Activated T-cell treated with anti-CD3 and anti-CD28 coated beads, Interleukin-2, amount 50 U/mL, for 72 hours (primary cell): ENCODE measurements at regions not wholly inside any gene's neighbourhood (a gene's known extent, or its start where the extent isn't known, plus 50 kb on each side); places are given as distances from the start of the nearest gene placed in this dataset.
A peak's percentile ranks its signal among the peaks of the same experiment; 100 is the strongest.

Experiments used
- ATAC-seq, 2 donors: fragments of 150-1000 bp; cut with Tn5 transposase; replicated peaks in 1 of 2; 2 replicates each; pipeline ENCODE4 v1.10.0; 2021; ENCODE audit warnings: moderate library complexity in 2 of 2, mild to moderate bottlenecking in 1 of 2
- DNase-seq, 2 donors: peaks; one replicate each; pipeline ENCODE4 v3.0.0; 2021 to 2022; ENCODE audit warnings: mixed read lengths in 1 of 2
- H3K27ac Mint-ChIP-seq: one replicate; pipeline ENCODE4 v1.8.0; 2022; ENCODE audit warnings: mild to moderate bottlenecking, moderate library complexity, mixed read lengths
- H3K27me3 Mint-ChIP-seq: one replicate; pipeline ENCODE4 v1.8.0; 2022; ENCODE audit warnings: low read depth, mixed read lengths
- H3K36me3 Mint-ChIP-seq, 2 donors: one replicate each; pipeline ENCODE4 v1.8.0; 2022; ENCODE audit warnings: mixed read lengths in 2 of 2, mild to moderate bottlenecking in 1 of 2; ENCODE audit not compliant: insufficient read depth in 2 of 2
- H3K4me1 Mint-ChIP-seq: one replicate; pipeline ENCODE4 v1.8.0; 2022; ENCODE audit warnings: low read depth, mixed read lengths
- H3K4me3 Mint-ChIP-seq, 2 donors: one replicate each; pipeline ENCODE4 v1.8.0; 2022; ENCODE audit warnings: mild to moderate bottlenecking in 2 of 2, mixed read lengths in 2 of 2, moderate library complexity in 2 of 2
- H3K9me3 Mint-ChIP-seq, 2 donors: one replicate each; pipeline ENCODE4 v1.8.0; 2022; ENCODE audit warnings: mixed read lengths in 2 of 2

DNA sequence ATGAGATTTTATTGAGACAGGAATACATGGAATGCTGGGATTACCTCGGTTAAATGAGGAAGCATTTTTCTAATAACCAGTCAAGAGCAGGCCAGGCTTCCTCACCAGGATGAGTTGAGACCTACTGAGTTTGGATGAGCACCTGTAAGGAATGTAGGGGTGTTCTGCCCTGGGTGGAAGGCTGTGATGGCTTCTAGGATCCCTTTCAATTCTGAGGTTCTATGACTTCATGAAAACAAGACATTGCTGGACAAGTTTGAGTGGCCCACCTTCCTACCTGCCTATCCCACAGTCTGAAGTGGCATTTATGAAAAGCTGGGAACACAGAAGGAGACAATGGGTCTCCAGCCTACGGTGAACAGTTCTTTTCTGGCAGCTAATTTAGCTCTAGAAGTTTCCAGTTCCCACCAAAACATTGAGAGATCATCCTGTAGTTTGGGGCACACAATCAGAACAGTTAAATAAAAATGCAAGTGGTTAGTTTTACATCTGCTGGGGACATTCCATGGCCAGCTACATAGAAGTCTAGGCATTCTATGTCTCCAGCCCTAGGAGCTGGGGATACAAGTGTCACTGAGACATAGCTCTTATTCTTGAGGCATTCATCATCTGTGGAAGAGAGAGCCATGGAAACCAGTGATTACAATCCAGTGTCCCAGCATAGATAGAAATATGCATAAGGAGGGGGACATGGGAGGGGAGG, 51.3 kb upstream of the TSPAN2 start:
- no peak overlapping the region for H3K4me3 Mint-ChIP-seq
- H3K27me3 Mint-ChIP-seq, result peaks cover 29% of the 10 kb centered on the region
- H3K9me3 Mint-ChIP-seq, result no peaks in the 10 kb centered on the region
- H3K36me3 Mint-ChIP-seq, result no peaks in the 10 kb centered on the region
- DNase-seq (no peak), ATAC-seq (no peak)
- H3K27ac Mint-ChIP-seq, result no peak overlapping the region
- peaks cover 10% of the 10 kb centered on the region for H3K4me1 Mint-ChIP-seq

DNA sequence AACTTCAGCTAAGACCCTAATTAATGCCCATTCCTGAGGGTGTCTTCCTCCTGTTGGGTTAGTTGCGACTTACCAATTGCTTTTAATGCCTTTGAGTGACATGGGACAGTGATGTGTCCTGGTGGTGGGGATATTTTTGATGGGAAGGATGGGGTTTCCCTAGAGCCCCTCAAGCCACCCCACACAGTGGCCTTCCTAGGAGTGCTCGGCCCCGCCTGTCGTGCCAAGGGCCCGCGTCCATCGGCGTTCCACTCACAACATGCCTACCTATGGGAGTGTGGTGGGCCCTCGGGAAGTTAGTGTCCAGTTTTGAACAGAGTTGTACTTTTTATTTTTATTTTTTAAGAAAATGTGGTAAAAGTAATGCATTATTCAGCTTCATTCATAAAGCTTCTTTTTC, 50.1 kb upstream of the TSPAN2 start:
- Mint-ChIP-seq H3K4me3 (peak overlapping the region in 1 of 2 donors; percentile 54), H3K9me3 (no peaks in the 10 kb centered on the region), H3K4me1 (peaks cover 8% of the 10 kb centered on the region), H3K36me3 (no peaks in the 10 kb centered on the region), H3K27ac (no peak overlapping the region), H3K27me3 (peaks cover 19% of the 10 kb centered on the region)
- no peak for ATAC-seq
- DNase-seq, result no peak
